ENCODE measurements at regions not wholly inside any gene's neighbourhood (a gene's known extent, or its start where the extent isn't known, plus 50 kb on each side); places are given as distances from the start of the nearest gene placed in this dataset.

- in situ Hi-C loops (cut with HindIII; ENCODE audit: low pct_unique_long_range_greater_than_20kb, low sequenced_read_pairs) = no loop called here
- no peak for TF ChIP-seq JUND (IDR thresholded peaks at IDR 0.05; ENCODE audit: low read depth)
These were observed 53.7 kb upstream of the SMAD1 start for GRCh38 chr4:145427991-145428390.

GRCh38 chr4:145427221-145427620 is 54.4 kb upstream of the SMAD1 start:
- TF ChIP-seq JUND (IDR thresholded peaks at IDR 0.05; ENCODE audit: low read depth) = no peak
- no peak for DNase-seq (ENCODE audit: low read depth in 1 of 2, low spot score in 1 of 2)
- in situ Hi-C loops (cut with HindIII; ENCODE audit: low pct_unique_long_range_greater_than_20kb, low sequenced_read_pairs) = no loop called here

More at GRCh38 chr4:145427991-145428390, 53.7 kb upstream of the SMAD1 start:
- no peak for DNase-seq (ENCODE audit: low read depth in 1 of 2, low spot score in 1 of 2)

GRCh38 chr4:145423017-145423708 is 58.5 kb upstream of the SMAD1 start:
- in situ Hi-C loops (cut with HindIII; ENCODE audit: low pct_unique_long_range_greater_than_20kb, low sequenced_read_pairs) = no loop called here
- no peak for TF ChIP-seq JUND (IDR thresholded peaks at IDR 0.05; ENCODE audit: low read depth)
- DNase-seq (ENCODE audit: low read depth in 1 of 2, low spot score in 1 of 2) = no peak

DNA sequence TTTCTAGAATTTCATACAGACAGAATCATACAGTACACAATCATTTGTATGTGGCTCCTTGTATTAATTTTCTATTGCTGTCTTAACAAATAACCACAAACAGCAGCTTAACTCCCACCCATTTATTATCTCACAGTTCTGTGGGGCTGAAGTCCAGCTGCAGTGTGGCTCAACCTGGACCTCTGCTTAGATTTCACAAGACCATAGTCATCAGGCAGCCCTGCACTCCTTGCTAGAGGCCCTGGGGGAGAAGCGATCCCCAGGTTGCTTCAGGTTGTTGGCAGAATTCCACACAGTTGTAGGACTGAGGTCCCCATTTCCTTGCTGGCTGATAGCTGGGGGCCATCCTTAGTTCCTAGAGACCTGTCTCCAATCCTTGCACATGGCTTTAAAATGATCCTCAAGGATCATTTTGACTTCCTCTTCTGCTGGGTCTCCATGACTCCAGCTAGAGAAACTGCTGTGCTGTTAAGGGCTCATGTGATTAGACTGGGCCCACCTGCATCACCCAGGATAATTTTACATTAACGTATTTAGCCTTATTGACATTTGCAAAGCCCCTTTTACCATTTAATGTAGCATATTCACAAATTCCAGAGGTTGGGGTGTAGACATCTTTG is 60.9 kb upstream of the SMAD1 start:
- DNase-seq (ENCODE audit: low read depth in 1 of 2, low spot score in 1 of 2) = no peak
- TF ChIP-seq JUND (IDR thresholded peaks at IDR 0.05; ENCODE audit: low read depth) = no peak
- in situ Hi-C loops (cut with HindIII; ENCODE audit: low pct_unique_long_range_greater_than_20kb, low sequenced_read_pairs) = no loop called here

DNA sequence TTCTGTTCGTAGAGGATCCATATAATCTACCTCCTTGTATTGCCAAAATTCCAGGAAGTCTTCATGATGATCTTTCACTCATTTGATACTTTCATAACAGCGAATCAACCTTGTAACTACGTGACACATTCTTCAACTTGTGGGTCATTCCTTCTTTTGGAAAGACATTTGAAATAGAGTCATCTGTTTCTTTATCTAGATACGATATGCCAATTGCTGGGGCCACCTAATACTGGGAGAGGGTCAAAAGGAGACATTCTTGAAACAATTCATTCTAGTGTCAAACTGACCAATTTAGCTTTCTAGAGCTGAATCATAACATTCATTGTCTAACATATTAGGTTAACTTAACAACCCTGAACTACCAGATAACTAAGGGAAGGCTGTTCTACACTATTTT is 62.9 kb upstream of the SMAD1 start:
- in situ Hi-C loops (cut with HindIII; ENCODE audit: low pct_unique_long_range_greater_than_20kb, low sequenced_read_pairs) = no loop called here
- no peak for DNase-seq (ENCODE audit: low read depth in 1 of 2, low spot score in 1 of 2)
- TF ChIP-seq JUND (IDR thresholded peaks at IDR 0.05; ENCODE audit: low read depth) = no peak

- in situ Hi-C loops (cut with HindIII; ENCODE audit: low pct_unique_long_range_greater_than_20kb, low sequenced_read_pairs) = no loop called here
- no peak for DNase-seq (ENCODE audit: low read depth in 1 of 2, low spot score in 1 of 2)
- no peak for TF ChIP-seq JUND (IDR thresholded peaks at IDR 0.05; ENCODE audit: low read depth)
These were observed 64.1 kb upstream of the SMAD1 start for GRCh38 chr4:145417348-145418130.

GRCh38 chr4:145414841-145415240 is 66.8 kb upstream of the SMAD1 start:
- no peak for DNase-seq (ENCODE audit: low read depth in 1 of 2, low spot score in 1 of 2)
- in situ Hi-C loops (cut with HindIII; ENCODE audit: low pct_unique_long_range_greater_than_20kb, low sequenced_read_pairs) = no loop called here
- TF ChIP-seq JUND (IDR thresholded peaks at IDR 0.05; ENCODE audit: low read depth) = no peak

DNA sequence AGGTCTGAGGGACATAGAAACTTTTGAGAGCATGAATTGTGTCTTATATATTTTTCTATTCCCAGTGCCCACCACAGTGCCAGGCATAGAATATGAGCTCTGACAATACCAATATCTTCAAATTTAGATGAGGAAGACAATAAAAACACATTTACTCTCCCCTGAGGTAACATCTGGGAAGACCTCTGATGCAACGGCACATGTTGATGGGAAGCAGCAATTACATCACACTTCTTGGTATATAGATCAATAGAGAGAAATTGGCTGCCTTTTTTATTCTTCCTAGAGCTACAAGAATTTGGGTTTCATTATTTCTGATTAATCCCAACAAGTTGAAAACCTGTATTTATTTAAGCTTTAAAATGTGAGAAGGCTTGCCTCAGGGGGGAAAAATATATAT is 67.4 kb upstream of the SMAD1 start:
- in situ Hi-C loops (cut with HindIII; ENCODE audit: low pct_unique_long_range_greater_than_20kb, low sequenced_read_pairs) = no loop called here
- no peak for DNase-seq (ENCODE audit: low read depth in 1 of 2, low spot score in 1 of 2)

GRCh38 chr4:145406970-145407369 is 74.7 kb upstream of the SMAD1 start:
- TF ChIP-seq JUND (IDR thresholded peaks at IDR 0.05; ENCODE audit: low read depth) = no peak
- in situ Hi-C loops (cut with HindIII; ENCODE audit: low pct_unique_long_range_greater_than_20kb, low sequenced_read_pairs) = no loop called here
- no peak for DNase-seq (ENCODE audit: low read depth in 1 of 2, low spot score in 1 of 2)

More for the DNA sequence above, 67.4 kb upstream of the SMAD1 start:
- TF ChIP-seq JUND (IDR thresholded peaks at IDR 0.05; ENCODE audit: low read depth) = no peak

DNA sequence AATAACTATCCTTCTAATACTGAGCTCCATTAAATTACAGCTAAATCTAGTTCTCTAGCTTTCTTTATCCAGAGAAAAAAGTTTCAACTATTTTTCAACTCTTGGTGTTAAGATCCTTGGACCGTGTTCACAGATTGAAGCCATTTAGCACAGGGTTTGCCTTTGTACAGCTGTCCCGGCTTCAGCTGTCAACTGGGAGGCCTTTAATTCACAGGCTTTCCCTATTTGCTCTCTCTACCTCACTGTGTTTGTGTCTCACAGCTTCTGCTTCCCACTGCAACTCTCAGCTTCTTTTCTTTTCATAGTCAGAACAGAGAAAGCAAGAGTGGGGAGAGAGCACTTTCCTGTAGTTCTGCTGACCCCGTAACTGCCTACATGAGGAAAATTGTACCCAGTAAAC is 76.9 kb upstream of the SMAD1 start:
- no peak for DNase-seq (ENCODE audit: low read depth in 1 of 2, low spot score in 1 of 2)
- TF ChIP-seq JUND (IDR thresholded peaks at IDR 0.05; ENCODE audit: low read depth) = no peak
- in situ Hi-C loops (cut with HindIII; ENCODE audit: low pct_unique_long_range_greater_than_20kb, low sequenced_read_pairs) = no loop called here

GRCh38 chr4:145396581-145396980 is 85.1 kb upstream of the SMAD1 start:
- no peak for TF ChIP-seq JUND (IDR thresholded peaks at IDR 0.05; ENCODE audit: low read depth)
- in situ Hi-C loops (cut with HindIII; ENCODE audit: low pct_unique_long_range_greater_than_20kb, low sequenced_read_pairs) = no loop called here

DNA sequence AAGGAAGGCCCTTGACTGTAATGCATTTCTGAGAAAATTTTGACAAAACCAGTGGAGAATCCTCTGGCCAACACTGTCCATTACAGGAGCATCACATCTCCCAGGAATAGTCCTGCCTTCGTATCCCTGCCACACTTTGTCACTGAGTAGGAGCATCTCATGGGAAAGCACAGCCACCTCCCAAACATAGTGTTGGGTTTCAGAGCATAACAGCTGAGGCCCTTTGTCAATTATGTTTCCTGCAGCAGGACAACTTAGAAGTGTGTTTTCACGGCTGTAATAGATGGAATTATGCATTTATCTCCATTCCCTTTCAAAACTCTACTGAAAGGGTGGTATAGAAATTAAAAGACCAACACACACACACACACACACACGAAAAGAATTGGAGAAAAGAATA is 91.1 kb upstream of the SMAD1 start:
- in situ Hi-C loops (cut with HindIII; ENCODE audit: low pct_unique_long_range_greater_than_20kb, low sequenced_read_pairs) = no loop called here
- no peak for DNase-seq (ENCODE audit: low read depth in 1 of 2, low spot score in 1 of 2)

More at GRCh38 chr4:145396581-145396980, 85.1 kb upstream of the SMAD1 start:
- DNase-seq (ENCODE audit: low read depth in 1 of 2, low spot score in 1 of 2) = no peak

DNA sequence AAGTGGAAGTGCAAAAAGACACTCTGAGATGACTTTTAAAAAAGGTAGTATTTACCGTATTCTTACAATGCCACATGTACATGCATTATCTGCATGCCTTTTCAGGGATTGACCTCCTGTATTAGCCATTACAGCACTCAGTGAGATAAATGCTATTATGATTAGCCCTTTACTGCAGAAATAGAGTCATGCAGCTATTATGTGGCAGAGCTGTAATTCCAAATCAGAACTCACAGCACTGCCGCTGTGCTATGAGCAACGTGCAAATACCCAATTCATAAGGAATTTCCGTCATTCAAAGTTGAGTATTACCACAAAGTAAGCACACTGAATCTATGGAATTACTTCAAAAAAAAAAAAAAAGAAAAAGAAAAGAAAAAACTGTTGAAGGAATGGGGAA is 92.1 kb upstream of the SMAD1 start:
- TF ChIP-seq JUND (IDR thresholded peaks at IDR 0.05; ENCODE audit: low read depth) = no peak
- in situ Hi-C loops (cut with HindIII; ENCODE audit: low pct_unique_long_range_greater_than_20kb, low sequenced_read_pairs) = no loop called here

More for the DNA sequence above, 91.1 kb upstream of the SMAD1 start:
- TF ChIP-seq JUND (IDR thresholded peaks at IDR 0.05; ENCODE audit: low read depth) = no peak

More for the DNA sequence above, 92.1 kb upstream of the SMAD1 start:
- DNase-seq (ENCODE audit: low read depth in 1 of 2, low spot score in 1 of 2) = no peak
